Bronchial epithelial cell (primary cell): ENCODE measurements at regions not wholly inside any gene's neighbourhood (a gene's known extent, or its start where the extent isn't known, plus 50 kb on each side); places are given as distances from the start of the nearest gene placed in this dataset.
A peak's percentile ranks its signal among the peaks of the same experiment; 100 is the strongest.

Experiments
- DNase-seq: peaks from one replicate; pipeline ENCODE4 v3.0.0-alpha.2; 2010; ENCODE audit warnings: low read depth
- FAIRE-seq: peaks from 2 replicates; lab custom pipeline; 2011; peaks lifted over from hg19 to GRCh38; lab: Jason Lieb, UNC
- H3K27me3 ChIP-seq: 2 replicates; pipeline ENCODE4 v1.5.1; 2011; ENCODE audit warnings: low read length; ENCODE audit not compliant: control insufficient read depth, insufficient read depth
- H3K36me3 ChIP-seq: 2 replicates; pipeline ENCODE4 v1.5.1; 2011; ENCODE audit warnings: low read length; ENCODE audit not compliant: control insufficient read depth, insufficient read depth
- H3K4me3 ChIP-seq: 2 replicates; pipeline ENCODE4 v1.5.1; 2011; ENCODE audit warnings: mild to moderate bottlenecking, low read depth, low read length, control low read depth
- CTCF ChIP-seq: IDR thresholded peaks from 2 replicates; pipeline ENCODE4 v1.5.1; 2011; ENCODE audit warnings: mild to moderate bottlenecking, moderate library complexity, low read length, control low read depth, inconsistent platforms; ENCODE audit not compliant: insufficient read depth, severe bottlenecking

GRCh38 chr4:81577392-81577791 is 105.7 kb upstream of the RASGEF1B start:
- no peak for TF ChIP-seq CTCF
- no peak for DNase-seq
- FAIRE-seq = no peak

GRCh38 chr4:81574991-81575390 is 103.3 kb upstream of the RASGEF1B start:
- no peaks in the 10 kb centered on the region for H3K36me3 ChIP-seq
- FAIRE-seq (no peak), DNase-seq (no peak)
- H3K4me3 ChIP-seq = no peak overlapping the region
- H3K27me3 ChIP-seq = no peaks in the 10 kb centered on the region
- no peak for TF ChIP-seq CTCF

More at GRCh38 chr4:81577392-81577791, 105.7 kb upstream of the RASGEF1B start:
- no peak overlapping the region for H3K4me3 ChIP-seq
- H3K36me3 ChIP-seq = no peaks in the 10 kb centered on the region
- H3K27me3 ChIP-seq = no peaks in the 10 kb centered on the region

GRCh38 chr4:81573840-81574239 is 102.1 kb upstream of the RASGEF1B start:
- FAIRE-seq = no peak
- Histone ChIP-seq H3K27me3 (no peaks in the 10 kb centered on the region), H3K36me3 (no peaks in the 10 kb centered on the region), H3K4me3 (no peak overlapping the region)
- no peak for DNase-seq
- TF ChIP-seq CTCF = no peak

- DNase-seq = no peak
- Histone ChIP-seq H3K36me3 (no peaks in the 10 kb centered on the region), H3K27me3 (no peaks in the 10 kb centered on the region), H3K4me3 (no peak overlapping the region)
- FAIRE-seq = no peak
- no peak for TF ChIP-seq CTCF
These were observed 100.7 kb upstream of the RASGEF1B start for GRCh38 chr4:81572402-81572801.

GRCh38 chr4:81571105-81571504 is 99.4 kb upstream of the RASGEF1B start:
- DNase-seq = peak; percentile 76
- no peaks in the 10 kb centered on the region for H3K36me3 ChIP-seq

More at GRCh38 chr4:81571105-81571504, 99.4 kb upstream of the RASGEF1B start:
- FAIRE-seq = no peak
- no peak overlapping the region for H3K4me3 ChIP-seq
- TF ChIP-seq CTCF = no peak
- H3K27me3 ChIP-seq = no peaks in the 10 kb centered on the region
